ENCODE measurements at regions not wholly inside any gene's neighbourhood (a gene's known extent, or its start where the extent isn't known, plus 50 kb on each side); places are given as distances from the start of the nearest gene placed in this dataset.
A peak's percentile ranks its signal among the peaks of the same experiment; 100 is the strongest.

- Histone ChIP-seq H3K9ac (no peak overlapping the region), H3K27ac (no peak overlapping the region), H3K4me1 (peaks cover 3% of the 10 kb centered on the region), H3K4me3 (ENCODE audit: low read depth, low read length) (no peak overlapping the region), H3K36me3 (ENCODE audit: control insufficient read depth, insufficient read depth, low read length) (no peaks in the 10 kb centered on the region), H3K9me3 (ENCODE audit: control insufficient read depth, low read length) (no peaks in the 10 kb centered on the region), H3K27me3 (ENCODE audit: control insufficient read depth, insufficient read depth, low read length) (no peaks in the 10 kb centered on the region), H2AFZ (no peak overlapping the region), H3K4me2 (ENCODE audit: low read length) (no peak overlapping the region), H3K79me2 (no peaks in the 10 kb centered on the region)
- TF ChIP-seq, protein P1, sequence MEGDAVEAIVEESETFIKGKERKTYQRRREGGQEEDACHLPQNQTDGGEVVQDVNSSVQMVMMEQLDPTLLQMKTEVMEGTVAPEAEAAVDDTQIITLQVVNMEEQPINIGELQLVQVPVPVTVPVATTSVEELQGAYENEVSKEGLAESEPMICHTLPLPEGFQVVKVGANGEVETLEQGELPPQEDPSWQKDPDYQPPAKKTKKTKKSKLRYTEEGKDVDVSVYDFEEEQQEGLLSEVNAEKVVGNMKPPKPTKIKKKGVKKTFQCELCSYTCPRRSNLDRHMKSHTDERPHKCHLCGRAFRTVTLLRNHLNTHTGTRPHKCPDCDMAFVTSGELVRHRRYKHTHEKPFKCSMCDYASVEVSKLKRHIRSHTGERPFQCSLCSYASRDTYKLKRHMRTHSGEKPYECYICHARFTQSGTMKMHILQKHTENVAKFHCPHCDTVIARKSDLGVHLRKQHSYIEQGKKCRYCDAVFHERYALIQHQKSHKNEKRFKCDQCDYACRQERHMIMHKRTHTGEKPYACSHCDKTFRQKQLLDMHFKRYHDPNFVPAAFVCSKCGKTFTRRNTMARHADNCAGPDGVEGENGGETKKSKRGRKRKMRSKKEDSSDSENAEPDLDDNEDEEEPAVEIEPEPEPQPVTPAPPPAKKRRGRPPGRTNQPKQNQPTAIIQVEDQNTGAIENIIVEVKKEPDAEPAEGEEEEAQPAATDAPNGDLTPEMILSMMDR (IDR thresholded peaks at IDR 0.05): no peak
Measured at GRCh38 chr9:121593066-121593465, 58.4 kb upstream of the DAB2IP start.

DNA sequence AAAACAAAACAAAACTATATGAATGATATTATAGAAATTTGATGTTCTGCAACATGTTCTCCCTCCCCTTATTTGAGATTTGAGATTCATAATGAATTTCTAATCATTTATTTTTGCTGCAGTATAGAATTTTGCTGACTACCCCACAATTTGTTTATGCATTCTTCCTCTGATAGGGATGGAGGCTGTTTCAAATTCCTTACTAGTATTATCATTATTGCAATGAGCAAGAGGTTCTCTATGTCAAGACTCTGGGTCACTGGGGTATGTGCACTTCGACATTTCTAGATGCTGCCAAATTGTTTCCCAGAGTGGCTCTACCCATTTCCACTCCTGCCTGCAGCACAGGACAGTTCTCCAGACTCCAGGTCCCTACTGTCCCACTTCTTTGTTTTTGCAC is 54.9 kb upstream of the DAB2IP start:
- H3K79me2 ChIP-seq: no peaks in the 10 kb centered on the region
- H3K27me3 ChIP-seq (ENCODE audit: control insufficient read depth, insufficient read depth, low read length): no peaks in the 10 kb centered on the region
- H3K4me3 ChIP-seq (ENCODE audit: low read depth, low read length): no peak overlapping the region
- TF ChIP-seq, protein P1 (IDR thresholded peaks at IDR 0.05): no peak
- peaks cover 3% of the 10 kb centered on the region for H3K4me1 ChIP-seq
- no peaks in the 10 kb centered on the region for H3K9me3 ChIP-seq (ENCODE audit: control insufficient read depth, low read length)
- no peaks in the 10 kb centered on the region for H3K36me3 ChIP-seq (ENCODE audit: control insufficient read depth, insufficient read depth, low read length)
- H3K27ac ChIP-seq: no peak overlapping the region
- H2AFZ ChIP-seq: no peak overlapping the region
- H3K4me2 ChIP-seq (ENCODE audit: low read length): no peak overlapping the region
- no peak overlapping the region for H3K9ac ChIP-seq

GRCh38 chr9:121597698-121598166 is 53.7 kb upstream of the DAB2IP start:
- Histone ChIP-seq H3K27me3 (ENCODE audit: control insufficient read depth, insufficient read depth, low read length) (no peaks in the 10 kb centered on the region), H3K4me3 (ENCODE audit: low read depth, low read length) (peak overlapping the region; percentile 59), H3K4me1 (peaks cover 3% of the 10 kb centered on the region), H2AFZ (peak overlapping the region; percentile 2), H3K79me2 (no peaks in the 10 kb centered on the region), H3K27ac (peak overlapping the region; percentile 87), H3K4me2 (ENCODE audit: low read length) (peak overlapping the region; percentile 75), H3K9me3 (ENCODE audit: control insufficient read depth, low read length) (no peaks in the 10 kb centered on the region), H3K36me3 (ENCODE audit: control insufficient read depth, insufficient read depth, low read length) (no peaks in the 10 kb centered on the region), H3K9ac (no peak overlapping the region)
- TF ChIP-seq, protein P1 (IDR thresholded peaks at IDR 0.05): no peak

DNA sequence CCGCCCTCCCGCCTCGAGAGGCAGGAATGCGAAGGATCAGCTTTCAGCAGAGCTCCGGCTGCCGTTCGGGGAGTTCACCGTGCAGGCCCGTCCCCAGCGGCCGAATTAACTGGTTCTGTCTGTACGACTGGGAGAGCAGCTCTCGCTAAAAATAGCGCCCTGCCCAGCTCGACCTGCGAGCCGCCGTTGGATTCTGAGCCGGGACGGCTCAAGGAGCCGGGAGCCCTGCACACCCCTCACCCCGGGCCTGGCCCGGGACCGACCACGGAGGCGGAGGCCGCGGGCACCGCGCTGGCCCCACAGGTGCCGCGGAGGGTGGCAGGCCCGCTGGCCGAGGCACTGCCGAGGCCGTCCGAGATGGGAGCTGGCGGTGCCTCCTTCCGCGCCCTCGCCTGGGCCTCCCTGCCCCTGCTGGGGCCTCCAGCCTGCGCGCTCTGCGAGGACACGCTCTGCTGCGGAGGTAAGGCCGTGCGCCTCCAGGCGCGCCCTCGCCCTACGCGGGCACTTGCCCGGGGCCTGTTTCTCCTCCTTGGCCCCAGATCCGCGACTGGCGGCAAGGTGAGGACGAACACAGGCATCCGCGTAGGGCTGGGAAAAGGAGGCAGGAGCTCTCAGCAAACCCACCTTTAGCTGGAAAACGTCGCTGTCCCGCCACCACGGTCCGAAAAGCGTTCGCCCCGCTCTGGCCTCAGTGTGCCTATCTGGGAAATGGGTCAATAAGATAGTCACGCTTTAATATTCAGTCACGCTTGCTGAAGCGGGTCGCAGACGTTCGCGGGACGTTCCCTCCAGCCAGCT is 53.1 kb upstream of the DAB2IP start:
- Histone ChIP-seq H3K4me2 (ENCODE audit: low read length) (peak overlapping the region; percentile 75), H3K27ac (peak overlapping the region; percentile 87), H3K36me3 (ENCODE audit: control insufficient read depth, insufficient read depth, low read length) (no peaks in the 10 kb centered on the region), H3K27me3 (ENCODE audit: control insufficient read depth, insufficient read depth, low read length) (no peaks in the 10 kb centered on the region), H3K9me3 (ENCODE audit: control insufficient read depth, low read length) (no peaks in the 10 kb centered on the region), H3K4me1 (peaks cover 3% of the 10 kb centered on the region), H3K9ac (peak overlapping the region; percentile 14), H2AFZ (peak overlapping the region; percentile 63), H3K79me2 (no peaks in the 10 kb centered on the region), H3K4me3 (ENCODE audit: low read depth, low read length) (peak overlapping the region; percentile 59)
- TF ChIP-seq, protein P1 (IDR thresholded peaks at IDR 0.05): peak; percentile 4

All from parathyroid adenoma (tissue), 2 donors.